ENCODE measurements at regions not wholly inside any gene's neighbourhood (a gene's known extent, or its start where the extent isn't known, plus 50 kb on each side); places are given as distances from the start of the nearest gene placed in this dataset.
"Not testable (repeated sequence)": the region's sequence is repeated elsewhere in the genome, so short reads cannot be mapped to it uniquely, and the experiment has no call there.

- in situ Hi-C loops (cut with MboI; ENCODE audit: low sequenced_read_pairs, unreplicated experiment), result no loop called here
- no peak for DNase-seq (ENCODE audit: low spot score)
- TF ChIP-seq CTCF (IDR thresholded peaks at IDR 0.05; ENCODE audit: borderline replicate concordance, control extremely low read depth, extremely low read depth, insufficient read depth, missing control alignments), result no peak
These were observed 301.8 kb upstream of the GADL1 start for GRCh38 chr3:31196261-31196660.

- TF ChIP-seq CTCF (IDR thresholded peaks at IDR 0.05; ENCODE audit: borderline replicate concordance, control extremely low read depth, extremely low read depth, insufficient read depth, missing control alignments), result no peak
- in situ Hi-C loops (cut with MboI; ENCODE audit: low sequenced_read_pairs, unreplicated experiment), result no loop called here
- no peak for DNase-seq (ENCODE audit: low spot score)
These were observed 302.5 kb upstream of the GADL1 start for GRCh38 chr3:31196881-31197364.

GRCh38 chr3:31197941-31198340 is 303.5 kb upstream of the GADL1 start:
- no peak for DNase-seq (ENCODE audit: low spot score)
- no peak for TF ChIP-seq CTCF (IDR thresholded peaks at IDR 0.05; ENCODE audit: borderline replicate concordance, control extremely low read depth, extremely low read depth, insufficient read depth, missing control alignments)
- in situ Hi-C loops (cut with MboI; ENCODE audit: low sequenced_read_pairs, unreplicated experiment), result no loop called here

- in situ Hi-C loops (cut with MboI; ENCODE audit: low sequenced_read_pairs, unreplicated experiment), result no loop called here
- no peak for DNase-seq (ENCODE audit: low spot score)
- TF ChIP-seq CTCF (IDR thresholded peaks at IDR 0.05; ENCODE audit: borderline replicate concordance, control extremely low read depth, extremely low read depth, insufficient read depth, missing control alignments), result no peak
These were observed 304.4 kb upstream of the GADL1 start for GRCh38 chr3:31198890-31199289.

- DNase-seq (ENCODE audit: low spot score), result no peak
- in situ Hi-C loops (cut with MboI; ENCODE audit: low sequenced_read_pairs, unreplicated experiment), result no loop called here
- no peak for TF ChIP-seq CTCF (IDR thresholded peaks at IDR 0.05; ENCODE audit: borderline replicate concordance, control extremely low read depth, extremely low read depth, insufficient read depth, missing control alignments)
These were observed 309.7 kb upstream of the GADL1 start for GRCh38 chr3:31203960-31204795.

GRCh38 chr3:31204796-31205056 is 310.3 kb upstream of the GADL1 start:
- DNase-seq (ENCODE audit: low spot score); in situ Hi-C loops (cut with MboI; ENCODE audit: low sequenced_read_pairs, unreplicated experiment): not testable (repeated sequence)

GRCh38 chr3:31210068-31210645 is 315.7 kb upstream of the GADL1 start:
- no peak for DNase-seq (ENCODE audit: low spot score)
- in situ Hi-C loops (cut with MboI; ENCODE audit: low sequenced_read_pairs, unreplicated experiment), result no loop called here
- TF ChIP-seq CTCF (IDR thresholded peaks at IDR 0.05; ENCODE audit: borderline replicate concordance, control extremely low read depth, extremely low read depth, insufficient read depth, missing control alignments), result no peak

All from GM13976 (cell line).